ENCODE measurements at regions not wholly inside any gene's neighbourhood (a gene's known extent, or its start where the extent isn't known, plus 50 kb on each side); places are given as distances from the start of the nearest gene placed in this dataset.
"Not testable (repeated sequence)": the region's sequence is repeated elsewhere in the genome, so short reads cannot be mapped to it uniquely, and the experiment has no call there.

GRCh38 chr12:9407425-9407748 is 199.2 kb upstream of the PZP start:
- DNase-seq, result not testable (repeated sequence)

- DNase-seq, result no peak
Measured at GRCh38 chr12:9406564-9407424, 198.6 kb upstream of the PZP start.

- no peak for DNase-seq
Measured at GRCh38 chr12:9405886-9406563, 197.8 kb upstream of the PZP start.

- no peak for DNase-seq
Measured at GRCh38 chr12:9404469-9405260, 196.5 kb upstream of the PZP start.

GRCh38 chr12:9404031-9404430 is 195.8 kb upstream of the PZP start:
- DNase-seq, result no peak

GRCh38 chr12:9402432-9403040 is 194.3 kb upstream of the PZP start:
- not testable (repeated sequence) for DNase-seq

- DNase-seq, result not testable (repeated sequence)
Measured at GRCh38 chr12:9396367-9396766, 188.2 kb upstream of the PZP start.

- DNase-seq, result not testable (repeated sequence)
Measured at GRCh38 chr12:9395220-9395619, 187.0 kb upstream of the PZP start.

GRCh38 chr12:9392842-9393241 is 184.6 kb upstream of the PZP start:
- DNase-seq, result no peak

- no peak for DNase-seq
Measured at GRCh38 chr12:9391815-9392214, 183.6 kb upstream of the PZP start.

- DNase-seq, result no peak
Measured at GRCh38 chr12:9390761-9391160, 182.6 kb upstream of the PZP start.

- no peak for DNase-seq
Measured at GRCh38 chr12:9389796-9390195, 181.6 kb upstream of the PZP start.

GRCh38 chr12:9388379-9388778 is 180.2 kb upstream of the PZP start:
- DNase-seq, result no peak

GRCh38 chr12:9387450-9387849 is 179.3 kb upstream of the PZP start:
- DNase-seq, result no peak

GRCh38 chr12:9383585-9383984 is 175.4 kb upstream of the PZP start:
- DNase-seq, result no peak

GRCh38 chr12:9381619-9382018 is 173.4 kb upstream of the PZP start:
- no peak for DNase-seq

- no peak for DNase-seq
Measured at GRCh38 chr12:9380650-9381049, 172.5 kb upstream of the PZP start.

- no peak for DNase-seq
Measured at GRCh38 chr12:9379023-9379742, 171.0 kb upstream of the PZP start.

GRCh38 chr12:9378430-9378835 is 170.2 kb upstream of the PZP start:
- DNase-seq, result no peak

- DNase-seq, result no peak
Measured at GRCh38 chr12:9372202-9372601, 164.0 kb upstream of the PZP start.

GRCh38 chr12:9367828-9368227 is 159.6 kb upstream of the PZP start:
- no peak for DNase-seq

- DNase-seq, result no peak
Measured at GRCh38 chr12:9367201-9367600, 159.0 kb upstream of the PZP start.

GRCh38 chr12:9365296-9365695 is 157.1 kb upstream of the PZP start:
- DNase-seq, result no peak
